Neural cell (in vitro differentiated cells): ENCODE measurements at regions not wholly inside any gene's neighbourhood (a gene's known extent, or its start where the extent isn't known, plus 50 kb on each side); places are given as distances from the start of the nearest gene placed in this dataset.

ENCODE experiments used
- H2AFZ ChIP-seq: fragments of 200-600, 300-800 bp; sonication (generic), shearing (Covaris generic); 2 replicates; pipeline ENCODE4 v1.6.0; 2014; ENCODE audit warnings: low read depth, mild to moderate bottlenecking, antibody characterized with exemption, low read length, moderate library complexity
- H3F3A ChIP-seq: fragments of 200-600 bp; shearing (Covaris generic); 2 replicates; pipeline ENCODE4 v1.6.1; 2016; ENCODE audit warnings: mild to moderate bottlenecking, moderate library complexity, mixed read lengths, antibody characterized with exemption, low read length; ENCODE audit not compliant: insufficient read depth, poor library complexity, severe bottlenecking
- H3K27ac ChIP-seq: fragments of 200-600, 300-800 bp; sonication (generic), shearing (Covaris generic); 2 replicates; pipeline ENCODE4 v1.5.1; 2014; ENCODE audit warnings: mild to moderate bottlenecking, low read length, moderate library complexity
- H3K27me3 ChIP-seq: fragments of 300-800, 200-600 bp; sonication (generic), shearing (Covaris generic); 2 replicates; pipeline ENCODE4 v1.6.0; 2014; ENCODE audit warnings: mild to moderate bottlenecking, low read depth, low read length, moderate library complexity; ENCODE audit not compliant: insufficient read depth
- H3K36me3 ChIP-seq: fragments of 300-800, 200-600 bp; sonication (generic), shearing (Covaris generic); 2 replicates; pipeline ENCODE4 v1.5.1; 2014; ENCODE audit warnings: mild to moderate bottlenecking, antibody characterized with exemption, low read length, moderate library complexity; ENCODE audit not compliant: insufficient read depth
- H3K4me2 ChIP-seq: fragments of 300-800, 200-600 bp; sonication (generic), shearing (Covaris generic); 2 replicates; pipeline ENCODE4 v1.6.0; 2014; ENCODE audit warnings: mild to moderate bottlenecking, low read length
- H3K4me3 ChIP-seq: fragments of 300-800, 200-600 bp; sonication (generic), shearing (Covaris generic); 2 replicates; pipeline ENCODE4 v1.5.1; 2014; ENCODE audit warnings: mild to moderate bottlenecking, low read length, moderate library complexity
- H3K79me2 ChIP-seq: fragments of 200-600 bp; shearing (Covaris generic); replicated peaks from 2 replicates; pipeline ENCODE4 v1.6.0; 2014; ENCODE audit warnings: mild to moderate bottlenecking, low read length, moderate library complexity; ENCODE audit not compliant: insufficient read depth
- H3K9ac ChIP-seq: fragments of 300-800, 200-600 bp; sonication (generic), shearing (Covaris generic); 2 replicates; pipeline ENCODE4 v1.6.1; 2016; ENCODE audit warnings: mild to moderate bottlenecking, low read length, mixed read lengths
- H3K9me2 ChIP-seq: fragments of 200-600 bp; shearing (Covaris generic); 2 replicates; pipeline ENCODE4 v1.6.1; 2016; ENCODE audit warnings: mild to moderate bottlenecking, low read length, mixed read lengths; ENCODE audit not compliant: insufficient read depth
- H3K9me3 ChIP-seq: fragments of 200-600, 300-800 bp; sonication (generic), shearing (Covaris generic); 2 replicates; pipeline ENCODE4 v1.6.1; 2016; ENCODE audit warnings: mild to moderate bottlenecking, mixed run types, low read length, moderate library complexity, mixed read lengths
- H4K20me1 ChIP-seq: fragments of 200-600 bp; shearing (Covaris generic); 2 replicates; pipeline ENCODE4 v1.6.1; 2016; ENCODE audit warnings: mild to moderate bottlenecking, mixed run types; ENCODE audit not compliant: insufficient read depth
- EP300 ChIP-seq: fragments of 450-650 bp; conservative IDR thresholded peaks from 2 replicates; pipeline ENCODE4 v1.6.1; 2014; ENCODE audit warnings: antibody characterized with exemption, mild to moderate bottlenecking, moderate library complexity; ENCODE audit not compliant: poor library complexity, severe bottlenecking
- EZH2 ChIP-seq: fragments of 200-600, 300-800 bp; shearing (Covaris generic), sonication (generic); IDR thresholded peaks from 2 replicates; pipeline ENCODE4 v1.6.1; 2014; ENCODE audit warnings: antibody characterized with exemption, low read length, borderline replicate concordance, mild to moderate bottlenecking; ENCODE audit not compliant: insufficient read depth, poor library complexity, severe bottlenecking
- MXI1 ChIP-seq: fragments of 450-650 bp; conservative IDR thresholded peaks from 2 replicates; pipeline ENCODE4 v1.6.1; 2014; ENCODE audit warnings: antibody characterized with exemption, mild to moderate bottlenecking; ENCODE audit not compliant: poor library complexity, severe bottlenecking
- POLR2AphosphoS5 ChIP-seq: IDR thresholded peaks from 2 replicates; pipeline ENCODE4 v1.6.1; 2012
- RAD21 ChIP-seq: fragments of 450-650 bp; conservative IDR thresholded peaks from 2 replicates; pipeline ENCODE4 v1.6.1; 2014; ENCODE audit warnings: antibody characterized with exemption, mild to moderate bottlenecking, moderate library complexity
- REST ChIP-seq: IDR thresholded peaks from 2 replicates; pipeline ENCODE4 v1.6.1; 2012; ENCODE audit warnings: borderline replicate concordance
- SMC3 ChIP-seq: fragments of 450-650 bp; conservative IDR thresholded peaks from 2 replicates; pipeline ENCODE4 v1.6.1; 2014; ENCODE audit warnings: antibody characterized with exemption, mild to moderate bottlenecking, moderate library complexity; ENCODE audit not compliant: poor library complexity
- TAF1 ChIP-seq: IDR thresholded peaks from 2 replicates; pipeline ENCODE4 v1.6.1; 2012; ENCODE audit warnings: low read depth
- TF ChIP-seq, protein P1 (sequence below): fragments of 450-650 bp; IDR thresholded peaks from 2 replicates; pipeline ENCODE4 v1.5.1; 2014; ENCODE audit warnings: antibody characterized with exemption, mild to moderate bottlenecking, moderate library complexity; ENCODE audit not compliant: poor library complexity, severe bottlenecking

- Histone ChIP-seq H2AFZ (no peak overlapping the region), H3K9me3 (no peaks in the 10 kb centered on the region), H3K79me2 (no peaks in the 10 kb centered on the region), H4K20me1 (no peaks in the 10 kb centered on the region), H3F3A (no peaks in the 10 kb centered on the region), H3K9me2 (no peaks in the 10 kb centered on the region), H3K4me2 (no peak overlapping the region), H3K27me3 (no peaks in the 10 kb centered on the region), H3K36me3 (no peaks in the 10 kb centered on the region), H3K4me3 (no peak overlapping the region), H3K9ac (no peak overlapping the region), H3K27ac (no peak overlapping the region)
- no peak for TF ChIP-seq EP300
- no peak for TF ChIP-seq SMC3
- no peak for TF ChIP-seq TAF1
- TF ChIP-seq EZH2: no peak
- no peak for TF ChIP-seq MXI1
- TF ChIP-seq REST: no peak
- TF ChIP-seq, protein P1, sequence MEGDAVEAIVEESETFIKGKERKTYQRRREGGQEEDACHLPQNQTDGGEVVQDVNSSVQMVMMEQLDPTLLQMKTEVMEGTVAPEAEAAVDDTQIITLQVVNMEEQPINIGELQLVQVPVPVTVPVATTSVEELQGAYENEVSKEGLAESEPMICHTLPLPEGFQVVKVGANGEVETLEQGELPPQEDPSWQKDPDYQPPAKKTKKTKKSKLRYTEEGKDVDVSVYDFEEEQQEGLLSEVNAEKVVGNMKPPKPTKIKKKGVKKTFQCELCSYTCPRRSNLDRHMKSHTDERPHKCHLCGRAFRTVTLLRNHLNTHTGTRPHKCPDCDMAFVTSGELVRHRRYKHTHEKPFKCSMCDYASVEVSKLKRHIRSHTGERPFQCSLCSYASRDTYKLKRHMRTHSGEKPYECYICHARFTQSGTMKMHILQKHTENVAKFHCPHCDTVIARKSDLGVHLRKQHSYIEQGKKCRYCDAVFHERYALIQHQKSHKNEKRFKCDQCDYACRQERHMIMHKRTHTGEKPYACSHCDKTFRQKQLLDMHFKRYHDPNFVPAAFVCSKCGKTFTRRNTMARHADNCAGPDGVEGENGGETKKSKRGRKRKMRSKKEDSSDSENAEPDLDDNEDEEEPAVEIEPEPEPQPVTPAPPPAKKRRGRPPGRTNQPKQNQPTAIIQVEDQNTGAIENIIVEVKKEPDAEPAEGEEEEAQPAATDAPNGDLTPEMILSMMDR: no peak
- TF ChIP-seq RAD21: no peak
- no peak for TF ChIP-seq POLR2AphosphoS5
Measured at GRCh38 chr17:5680766-5681165, 96.5 kb upstream of the NLRP1 start.

DNA sequence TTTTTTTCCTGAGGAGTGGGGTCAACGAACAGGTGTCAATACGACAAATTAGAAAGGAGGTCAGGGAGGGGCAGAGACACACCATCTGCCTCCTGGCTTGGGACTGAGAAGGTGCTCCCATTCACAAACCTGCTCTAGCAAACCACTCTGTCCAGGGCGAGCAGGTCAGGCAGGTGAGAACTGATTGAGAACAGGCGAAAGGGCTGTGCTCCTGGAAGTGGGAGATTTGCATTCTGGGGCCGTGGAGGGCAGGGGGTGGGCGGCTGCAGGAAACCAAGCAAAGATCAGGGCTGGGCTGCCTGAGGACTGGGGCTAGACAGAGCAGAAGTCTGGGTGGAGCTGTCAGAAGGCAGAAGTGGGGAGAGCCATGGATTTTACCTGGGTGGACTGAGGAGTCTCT is 98.9 kb upstream of the NLRP1 start:
- H3K9ac ChIP-seq: no peak overlapping the region
- H2AFZ ChIP-seq: no peak overlapping the region
- H3K36me3 ChIP-seq: no peaks in the 10 kb centered on the region
- H3K9me3 ChIP-seq: no peaks in the 10 kb centered on the region
- no peaks in the 10 kb centered on the region for H3K27me3 ChIP-seq
- H3F3A ChIP-seq: no peaks in the 10 kb centered on the region
- no peak overlapping the region for H3K27ac ChIP-seq
- H3K4me2 ChIP-seq: no peak overlapping the region
- no peaks in the 10 kb centered on the region for H3K79me2 ChIP-seq
- TF ChIP-seq SMC3 (no peak), MXI1 (no peak), REST (no peak), TAF1 (no peak), POLR2AphosphoS5 (no peak), EP300 (no peak), RAD21 (no peak), EZH2 (no peak)
- TF ChIP-seq, protein P1: no peak
- no peaks in the 10 kb centered on the region for H4K20me1 ChIP-seq
- H3K4me3 ChIP-seq: no peak overlapping the region
- H3K9me2 ChIP-seq: no peaks in the 10 kb centered on the region
